Tibial nerve (tissue), 4 donors: ENCODE measurements at regions not wholly inside any gene's neighbourhood (a gene's known extent, or its start where the extent isn't known, plus 50 kb on each side); places are given as distances from the start of the nearest gene placed in this dataset.

Experiments
- DNase-seq, 2 donors: peaks; one replicate each; pipeline ENCODE4 v3.0.0-alpha.2; 2019; ENCODE audit warnings: low spot score in 2 of 2
- H3K27ac ChIP-seq, 4 donors: fragments of 200-600 bp; sonication (generic) in 3 of 4; one replicate each; pipeline ENCODE4 v1.5.1; 2017 to 2019; ENCODE audit warnings: mild to moderate bottlenecking in 1 of 4
- H3K27me3 ChIP-seq, 2 donors: fragments of 200-600 bp; sonication (generic) in 1 of 2; one replicate each; pipeline versions ENCODE4 v1.5.1 to v1.6.0; 2017 to 2019
- H3K36me3 ChIP-seq, 3 donors: fragments of 200-600 bp; sonication (generic); one replicate each; pipeline ENCODE4 v1.5.1; 2018 to 2019
- H3K4me1 ChIP-seq, 4 donors: fragments of 200-600 bp; sonication (generic) in 3 of 4; one replicate each; pipeline ENCODE4 v1.5.1; 2017 to 2019
- H3K4me3 ChIP-seq, 4 donors: fragments of 200-600 bp; sonication (generic) in 3 of 4; one replicate each; pipeline ENCODE4 v1.5.1; 2017 to 2019; ENCODE audit warnings: mild to moderate bottlenecking in 1 of 4, moderate library complexity in 1 of 4
- H3K9me3 ChIP-seq, 4 donors: fragments of 200-600 bp; sonication (generic) in 3 of 4; one replicate each; pipeline ENCODE4 v1.5.1; 2017 to 2019
- EP300 ChIP-seq, 2 donors: sonication (generic); formaldehyde crosslinking; IDR thresholded peaks; one replicate each; pipeline ENCODE4 v1.6.1; 2017; ENCODE audit warnings: antibody characterized with exemption in 2 of 2, mild to moderate bottlenecking in 1 of 2
- POLR2A ChIP-seq, 2 donors: fragments of 450-650 bp; IDR thresholded peaks; one replicate each; pipeline ENCODE4 v1.6.1; 2017; ENCODE audit warnings: antibody characterized with exemption in 2 of 2, mild to moderate bottlenecking in 2 of 2, moderate library complexity in 2 of 2
- WGBS, 2 donors: methylation state at CpG; one replicate each; pipeline ENCODE4 v1.1.5; 2018; 5-methylcytosine and 5-hydroxymethylcytosine counted together
- TF ChIP-seq, protein P1 (sequence below), 5 experiments: fragments of 200-600 bp in 3 of 5; fragments of 450-650 bp in 2 of 5; sonication (generic) in 3 of 5; IDR thresholded peaks; one replicate each; pipeline ENCODE4 v1.5.1; 2016 to 2019; ENCODE audit warnings: antibody characterized with exemption in 5 of 5, mild to moderate bottlenecking in 3 of 5, moderate library complexity in 2 of 5

DNA sequence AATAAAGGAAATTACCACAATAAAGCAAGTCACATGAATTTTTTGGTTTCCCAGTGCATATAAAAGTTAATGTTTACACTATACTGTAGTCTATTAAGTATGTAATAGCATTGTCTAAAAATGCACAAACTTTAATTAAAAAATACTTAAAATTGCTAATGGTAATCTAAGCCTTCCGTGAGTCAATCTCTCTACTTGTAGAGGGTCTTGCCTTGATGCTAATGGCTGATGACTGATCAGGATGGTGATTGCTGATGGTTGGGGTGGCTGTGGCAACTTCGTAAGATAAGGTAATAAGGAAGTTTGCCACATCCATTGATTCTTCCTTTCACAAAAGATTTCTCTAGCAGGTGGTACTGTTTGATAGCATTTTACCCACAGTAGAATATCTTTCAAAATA is 466.6 kb upstream of the PROX1 start:
- H3K36me3 ChIP-seq = no peaks in the 10 kb centered on the region
- no peak overlapping the region for H3K27ac ChIP-seq
- no peaks in the 10 kb centered on the region for H3K27me3 ChIP-seq
- no peaks in the 10 kb centered on the region for H3K4me1 ChIP-seq
- TF ChIP-seq POLR2A (IDR thresholded peaks at IDR 0.05) (no peak), EP300 (IDR thresholded peaks at IDR 0.05) (no peak)
- TF ChIP-seq, protein P1, sequence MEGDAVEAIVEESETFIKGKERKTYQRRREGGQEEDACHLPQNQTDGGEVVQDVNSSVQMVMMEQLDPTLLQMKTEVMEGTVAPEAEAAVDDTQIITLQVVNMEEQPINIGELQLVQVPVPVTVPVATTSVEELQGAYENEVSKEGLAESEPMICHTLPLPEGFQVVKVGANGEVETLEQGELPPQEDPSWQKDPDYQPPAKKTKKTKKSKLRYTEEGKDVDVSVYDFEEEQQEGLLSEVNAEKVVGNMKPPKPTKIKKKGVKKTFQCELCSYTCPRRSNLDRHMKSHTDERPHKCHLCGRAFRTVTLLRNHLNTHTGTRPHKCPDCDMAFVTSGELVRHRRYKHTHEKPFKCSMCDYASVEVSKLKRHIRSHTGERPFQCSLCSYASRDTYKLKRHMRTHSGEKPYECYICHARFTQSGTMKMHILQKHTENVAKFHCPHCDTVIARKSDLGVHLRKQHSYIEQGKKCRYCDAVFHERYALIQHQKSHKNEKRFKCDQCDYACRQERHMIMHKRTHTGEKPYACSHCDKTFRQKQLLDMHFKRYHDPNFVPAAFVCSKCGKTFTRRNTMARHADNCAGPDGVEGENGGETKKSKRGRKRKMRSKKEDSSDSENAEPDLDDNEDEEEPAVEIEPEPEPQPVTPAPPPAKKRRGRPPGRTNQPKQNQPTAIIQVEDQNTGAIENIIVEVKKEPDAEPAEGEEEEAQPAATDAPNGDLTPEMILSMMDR (IDR thresholded peaks at IDR 0.05) = no peak
- DNase-seq = no peak
- 83 to 89% methylated on average over 2 of the region's 2 CpGs for WGBS, 2 donors
- peaks cover 0 to 11% (median 0%) of the 10 kb centered on the region in 4 donors for H3K9me3 ChIP-seq
- H3K4me3 ChIP-seq = no peak overlapping the region

DNA sequence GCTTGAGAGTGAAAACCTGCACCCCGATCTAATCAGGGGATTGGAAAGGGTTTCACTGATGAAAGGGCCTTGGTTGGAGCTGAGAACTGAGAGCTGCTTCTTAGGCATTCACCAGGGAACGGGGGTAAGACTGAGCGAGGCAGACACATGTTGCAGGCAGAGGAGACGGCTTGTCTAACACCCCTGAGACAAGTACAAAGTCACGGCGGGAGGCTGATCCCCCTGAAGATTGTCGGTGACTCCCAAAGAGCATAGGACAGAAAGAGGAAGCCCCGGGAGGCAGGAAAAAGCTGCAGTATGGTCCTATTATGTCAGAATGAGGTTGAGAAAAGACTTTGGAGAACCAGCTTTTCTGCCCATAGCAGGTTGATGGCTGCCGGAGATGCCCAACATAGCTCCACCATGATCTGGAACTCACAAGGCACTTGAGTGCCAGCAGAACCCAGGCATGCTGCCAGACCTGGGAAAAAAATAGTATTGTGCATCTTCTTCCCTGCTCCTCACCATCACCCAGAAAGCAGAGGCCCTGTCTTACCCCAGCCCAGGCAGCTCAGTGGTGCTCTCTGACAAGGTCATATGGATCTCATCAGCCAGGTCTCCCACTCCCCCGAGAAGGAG is 463.9 kb upstream of the PROX1 start:
- Histone ChIP-seq H3K4me3 (no peak overlapping the region), H3K27me3 (no peaks in the 10 kb centered on the region), H3K27ac (no peak overlapping the region), H3K36me3 (no peaks in the 10 kb centered on the region), H3K9me3 (peaks cover 0 to 11% (median 0%) of the 10 kb centered on the region in 4 donors), H3K4me1 (no peaks in the 10 kb centered on the region)
- TF ChIP-seq, protein P1 (IDR thresholded peaks at IDR 0.05) = no peak
- TF ChIP-seq EP300 (IDR thresholded peaks at IDR 0.05) (no peak), POLR2A (IDR thresholded peaks at IDR 0.05) (no peak)
- 58 to 70% methylated on average over 10 of the region's 10 CpGs for WGBS, 2 donors
- DNase-seq = no peak

DNA sequence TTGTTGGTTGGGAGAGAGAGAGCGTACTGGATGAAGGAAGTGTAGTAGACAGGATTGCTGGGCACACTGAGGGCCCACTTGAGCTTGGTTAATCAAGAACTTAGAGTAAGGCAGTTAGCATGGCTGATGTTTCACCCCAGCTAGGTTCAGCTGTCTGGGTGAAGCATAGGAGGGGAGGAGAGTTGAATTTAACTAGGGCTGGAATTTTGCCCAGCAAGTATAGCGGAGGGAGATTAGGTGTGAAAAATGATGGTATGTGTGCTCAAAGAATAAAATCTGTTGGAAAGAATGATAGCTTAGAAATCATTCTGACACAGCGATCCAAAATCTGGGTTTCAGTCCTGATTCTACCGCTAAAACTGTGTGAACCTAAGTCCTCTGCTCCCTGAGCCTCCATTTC is 461.5 kb upstream of the PROX1 start:
- Histone ChIP-seq H3K9me3 (peaks cover 0 to 11% (median 0%) of the 10 kb centered on the region in 4 donors), H3K27me3 (no peaks in the 10 kb centered on the region), H3K4me3 (no peak overlapping the region), H3K4me1 (no peaks in the 10 kb centered on the region), H3K27ac (no peak overlapping the region), H3K36me3 (no peaks in the 10 kb centered on the region)
- 70 to 88% methylated on average over 4 of the region's 4 CpGs for WGBS, 2 donors
- TF ChIP-seq POLR2A (IDR thresholded peaks at IDR 0.05) (no peak), EP300 (IDR thresholded peaks at IDR 0.05) (no peak)
- TF ChIP-seq, protein P1 (IDR thresholded peaks at IDR 0.05) = no peak
- no peak for DNase-seq

DNA sequence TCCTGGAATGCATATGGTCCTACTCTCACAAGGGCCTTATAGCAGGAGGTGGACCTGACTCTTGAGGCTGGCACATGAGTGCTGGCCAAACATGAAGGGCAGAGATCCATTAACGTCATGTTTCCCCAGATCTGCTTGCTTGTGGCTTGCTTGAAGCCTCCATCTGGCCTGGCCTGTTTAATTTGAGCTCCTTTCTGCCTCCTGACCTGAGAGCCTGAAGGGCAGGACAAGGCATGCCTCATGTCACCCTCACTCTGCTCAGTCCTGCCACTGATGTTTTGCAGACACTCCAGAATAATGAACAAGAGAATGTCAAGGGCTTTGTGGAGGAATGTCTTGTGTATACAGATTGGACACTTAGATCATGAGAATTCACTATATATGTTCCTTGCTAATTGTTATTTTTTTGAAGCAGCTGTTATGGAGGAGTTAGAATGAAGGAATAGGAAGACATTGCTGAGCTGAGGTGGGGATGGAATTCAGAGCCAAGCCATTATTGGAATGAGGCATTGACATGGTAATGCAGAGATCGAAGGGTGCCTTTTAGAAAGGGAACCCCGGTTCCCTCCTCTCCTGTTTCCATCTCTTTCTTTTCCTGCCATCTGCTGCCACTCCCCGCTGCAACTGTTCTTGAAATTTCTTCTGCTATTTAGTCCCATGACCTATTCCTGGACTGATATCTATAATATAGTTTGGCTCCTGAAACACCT is 457.0 kb upstream of the PROX1 start:
- Histone ChIP-seq H3K27me3 (no peaks in the 10 kb centered on the region), H3K4me3 (no peak overlapping the region), H3K27ac (no peak overlapping the region), H3K9me3 (no peaks in the 10 kb centered on the region), H3K36me3 (no peaks in the 10 kb centered on the region), H3K4me1 (no peaks in the 10 kb centered on the region)
- no peak for DNase-seq
- 67 to 79% methylated on average over 4 of the region's 4 CpGs for WGBS, 2 donors
- TF ChIP-seq EP300 (IDR thresholded peaks at IDR 0.05) (no peak), POLR2A (IDR thresholded peaks at IDR 0.05) (no peak)
- TF ChIP-seq, protein P1 (IDR thresholded peaks at IDR 0.05) = no peak
